Uterus (tissue), 2 donors: ENCODE measurements at regions not wholly inside any gene's neighbourhood (a gene's known extent, or its start where the extent isn't known, plus 50 kb on each side); places are given as distances from the start of the nearest gene placed in this dataset.
"Not testable (repeated sequence)": the region's sequence is repeated elsewhere in the genome, so short reads cannot be mapped to it uniquely, and the experiment has no call there.

Experiments
- CTCF ChIP-seq, 4 experiments: fragments of 200-600 bp in 2 of 4; fragments of 450-650 bp in 2 of 4; sonication (generic) in 2 of 4; IDR thresholded peaks; one replicate each; pipeline ENCODE4 v1.5.1; 2016 to 2019; ENCODE audit warnings: antibody characterized with exemption in 4 of 4, mild to moderate bottlenecking in 2 of 4, moderate library complexity in 1 of 4
- POLR2A ChIP-seq, 2 donors: fragments of 450-650 bp; IDR thresholded peaks; one replicate each; pipeline ENCODE4 v1.6.1; 2016; ENCODE audit warnings: antibody characterized with exemption in 2 of 2, mild to moderate bottlenecking in 1 of 2, moderate library complexity in 1 of 2

DNA sequence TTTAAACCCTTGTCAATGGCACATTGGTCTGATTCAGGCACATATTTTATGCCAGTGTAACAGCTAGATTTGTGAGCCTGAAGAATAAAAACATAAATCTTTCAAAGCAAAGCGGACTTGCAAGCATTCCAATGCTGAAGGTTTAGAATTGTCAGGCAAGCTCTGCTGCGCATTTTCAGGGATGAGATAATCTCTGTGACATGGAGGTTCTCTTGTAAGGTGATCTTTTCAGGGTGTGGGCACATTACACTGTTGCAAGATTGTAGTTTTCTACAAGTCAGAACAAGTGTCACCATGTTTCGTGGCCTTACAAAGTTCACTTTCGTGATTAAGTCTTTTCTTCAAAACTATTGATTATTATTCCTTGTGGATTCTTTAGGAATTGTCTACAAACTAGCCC, 106.2 kb downstream of the ARHGAP11B start:
- TF ChIP-seq CTCF, POLR2A (IDR thresholded peaks at IDR 0.05): not testable (repeated sequence)
